ENCODE measurements at regions not wholly inside any gene's neighbourhood (a gene's known extent, or its start where the extent isn't known, plus 50 kb on each side); places are given as distances from the start of the nearest gene placed in this dataset.
A peak's percentile ranks its signal among the peaks of the same experiment; 100 is the strongest.

DNA sequence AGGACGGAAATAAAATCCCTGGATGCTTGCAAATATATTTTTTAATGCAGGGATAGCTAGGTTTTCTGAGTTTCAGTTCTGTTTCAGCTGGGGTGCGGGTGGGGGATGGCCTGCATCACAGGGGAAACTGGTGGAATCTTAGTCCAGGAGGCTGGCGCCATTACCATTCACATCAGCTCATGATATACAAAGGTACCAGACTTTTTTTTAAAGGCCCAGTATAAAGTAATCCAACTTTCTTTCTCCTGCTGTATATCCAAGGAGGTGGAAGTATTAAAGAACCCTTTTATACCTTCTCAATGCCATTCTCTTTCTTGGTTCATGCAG is 343.8 kb downstream of the KCNRG start:
- no peak overlapping the region for H3K4me3 ChIP-seq
- WGBS, 2 donors = 91 to 92% methylated on average over 3 of the region's 3 CpGs
- no peak for ATAC-seq
- DNase-seq = no peak
- no peaks in the 10 kb centered on the region for H3K9me3 ChIP-seq
- H3K4me1 ChIP-seq = peaks cover 0 to 32% (median 21%) of the 10 kb centered on the region in 9 donors
- H3K27me3 ChIP-seq = no peaks in the 10 kb centered on the region
- intact Hi-C loops (cut with DNase I) = loop anchor here in 1 of 10 donors (10.0 kb wide), 1 partner anchor 436 kb away; no protein-coding TSS in a partner anchor
- H3K36me3 ChIP-seq = no peaks in the 10 kb centered on the region
- TF ChIP-seq, protein P1, sequence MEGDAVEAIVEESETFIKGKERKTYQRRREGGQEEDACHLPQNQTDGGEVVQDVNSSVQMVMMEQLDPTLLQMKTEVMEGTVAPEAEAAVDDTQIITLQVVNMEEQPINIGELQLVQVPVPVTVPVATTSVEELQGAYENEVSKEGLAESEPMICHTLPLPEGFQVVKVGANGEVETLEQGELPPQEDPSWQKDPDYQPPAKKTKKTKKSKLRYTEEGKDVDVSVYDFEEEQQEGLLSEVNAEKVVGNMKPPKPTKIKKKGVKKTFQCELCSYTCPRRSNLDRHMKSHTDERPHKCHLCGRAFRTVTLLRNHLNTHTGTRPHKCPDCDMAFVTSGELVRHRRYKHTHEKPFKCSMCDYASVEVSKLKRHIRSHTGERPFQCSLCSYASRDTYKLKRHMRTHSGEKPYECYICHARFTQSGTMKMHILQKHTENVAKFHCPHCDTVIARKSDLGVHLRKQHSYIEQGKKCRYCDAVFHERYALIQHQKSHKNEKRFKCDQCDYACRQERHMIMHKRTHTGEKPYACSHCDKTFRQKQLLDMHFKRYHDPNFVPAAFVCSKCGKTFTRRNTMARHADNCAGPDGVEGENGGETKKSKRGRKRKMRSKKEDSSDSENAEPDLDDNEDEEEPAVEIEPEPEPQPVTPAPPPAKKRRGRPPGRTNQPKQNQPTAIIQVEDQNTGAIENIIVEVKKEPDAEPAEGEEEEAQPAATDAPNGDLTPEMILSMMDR (IDR thresholded peaks at IDR 0.05) = no peak
- peak overlapping the region in 1 of 10 donors; percentile 58 for H3K27ac ChIP-seq

GRCh38 chr13:50359779-50360178 is 344.5 kb downstream of the KCNRG start:
- ATAC-seq = no peak

GRCh38 chr13:50360637-50361036 is 345.4 kb downstream of the KCNRG start:
- TF ChIP-seq, protein P1 (IDR thresholded peaks at IDR 0.05) = no peak
- WGBS, 2 donors = 98 to 100% methylated on average over 2 of the region's 2 CpGs
- DNase-seq (no peak), ATAC-seq (no peak)
- no peaks in the 10 kb centered on the region for H3K27me3 ChIP-seq
- H3K4me3 ChIP-seq = no peak overlapping the region
- no peaks in the 10 kb centered on the region for H3K36me3 ChIP-seq
- no peaks in the 10 kb centered on the region for H3K9me3 ChIP-seq
- no peak overlapping the region for H3K27ac ChIP-seq
- H3K4me1 ChIP-seq = peaks cover 0 to 31% (median 21%) of the 10 kb centered on the region in 9 donors
- intact Hi-C loops (cut with DNase I) = no loop called here

More at GRCh38 chr13:50359779-50360178, 344.5 kb downstream of the KCNRG start:
- Histone ChIP-seq H3K27ac (no peak overlapping the region), H3K4me1 (peaks cover 0 to 28% (median 21%) of the 10 kb centered on the region in 9 donors), H3K36me3 (no peaks in the 10 kb centered on the region), H3K27me3 (no peaks in the 10 kb centered on the region), H3K9me3 (no peaks in the 10 kb centered on the region), H3K4me3 (no peak overlapping the region)
- intact Hi-C loops (cut with DNase I) = loop anchor here in 1 of 10 donors (10.0 kb wide), 1 partner anchor 435 kb away; no protein-coding TSS in a partner anchor
- 89 to 92% methylated on average over 8 of the region's 8 CpGs for WGBS, 2 donors
- DNase-seq = no peak
- TF ChIP-seq, protein P1 (IDR thresholded peaks at IDR 0.05) = no peak

DNA sequence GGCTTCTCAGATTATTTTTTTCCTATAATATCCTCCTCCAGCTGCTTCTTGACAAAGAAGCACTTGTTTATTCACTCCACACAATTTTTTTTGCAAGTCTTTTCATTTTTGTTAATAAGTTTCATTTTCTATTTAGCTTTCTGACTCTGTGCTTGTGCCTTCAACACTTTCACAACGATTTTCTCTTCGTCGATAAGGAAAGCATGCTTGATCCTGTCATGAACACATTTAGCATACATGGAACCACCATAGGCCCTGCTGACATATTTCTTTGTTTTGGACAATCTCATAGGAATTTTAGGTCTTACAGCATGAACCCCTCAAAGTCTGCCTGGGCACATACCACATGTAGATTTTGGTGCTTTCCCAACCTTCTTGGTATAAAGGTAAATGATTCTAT is 346.0 kb downstream of the KCNRG start:
- Histone ChIP-seq H3K27me3 (no peaks in the 10 kb centered on the region), H3K36me3 (no peaks in the 10 kb centered on the region), H3K4me3 (no peak overlapping the region), H3K4me1 (peaks cover 0 to 31% (median 21%) of the 10 kb centered on the region in 9 donors), H3K27ac (no peak overlapping the region), H3K9me3 (no peaks in the 10 kb centered on the region)
- WGBS, 2 donors = 35 to 55% methylated on average over 3 of the region's 3 CpGs
- DNase-seq (no peak), ATAC-seq (no peak)
- intact Hi-C loops (cut with DNase I) = no loop called here
- TF ChIP-seq, protein P1 (IDR thresholded peaks at IDR 0.05) = no peak
